ENCODE measurements at regions not wholly inside any gene's neighbourhood (a gene's known extent, or its start where the extent isn't known, plus 50 kb on each side); places are given as distances from the start of the nearest gene placed in this dataset.

- H3K27ac ChIP-seq (ENCODE audit: low read length): no peak overlapping the region
- POLR2A ChIA-PET: no interaction called here
Observed at GRCh38 chr21:15422783-15423182, 307.0 kb upstream of the USP25 start.

GRCh38 chr21:15423676-15424445 is 305.9 kb upstream of the USP25 start:
- no TSS peak for BruUV-seq (replicated peaks)
- Histone ChIP-seq H3K27ac (ENCODE audit: low read length) (no peak overlapping the region), H3K27me3 (ENCODE audit: control insufficient read depth, insufficient read depth, low read length) (no peaks in the 10 kb centered on the region), H3K9me3 (ENCODE audit: control insufficient read depth, insufficient read depth, low read depth, low read length) (no peaks in the 10 kb centered on the region), H3K36me3 (ENCODE audit: control insufficient read depth, insufficient read depth, low read length) (no peaks in the 10 kb centered on the region), H3K4me1 (ENCODE audit: control insufficient read depth, insufficient read depth, low read length) (no peaks in the 10 kb centered on the region), H3K4me3 (ENCODE audit: low read depth in 2 of 2, low read length in 2 of 2) (no peak overlapping the region)
- DNase-seq (ENCODE audit: low read depth, low spot score) (no peak), ATAC-seq (no peak)
- TF ChIP-seq REST (IDR thresholded peaks at IDR 0.05; ENCODE audit: insufficient read depth in 1 of 2, low read depth in 2 of 2, low read length in 1 of 2) (no peak), POLR2AphosphoS5 (IDR thresholded peaks at IDR 0.05; ENCODE audit: low read depth, low read length) (no peak), CTCF (IDR thresholded peaks at IDR 0.05) (no peak), SIN3A (IDR thresholded peaks at IDR 0.05; ENCODE audit: borderline replicate concordance, insufficient read depth, low read depth, low read length) (no peak), TCF7L2 (IDR thresholded peaks at IDR 0.05; ENCODE audit: low read depth, low read length) (no peak)
- intact Hi-C loops (cut with micrococcal nuclease; ENCODE audit: unreplicated experiment): no loop called here
- in situ Hi-C loops (cut with HindIII; ENCODE audit: low pct_unique_long_range_greater_than_20kb, low sequenced_read_pairs): no loop called here
- ChIA-PET POLR2A (no interaction called here), CTCF (no interaction called here)

More at GRCh38 chr21:15422783-15423182, 307.0 kb upstream of the USP25 start:
- no peak for TF ChIP-seq REST (IDR thresholded peaks at IDR 0.05; ENCODE audit: insufficient read depth in 1 of 2, low read depth in 2 of 2, low read length in 1 of 2)
- no peak for TF ChIP-seq SIN3A (IDR thresholded peaks at IDR 0.05; ENCODE audit: borderline replicate concordance, insufficient read depth, low read depth, low read length)
- TF ChIP-seq TCF7L2 (IDR thresholded peaks at IDR 0.05; ENCODE audit: low read depth, low read length): no peak
- TF ChIP-seq CTCF (IDR thresholded peaks at IDR 0.05): no peak
- no peak for TF ChIP-seq POLR2AphosphoS5 (IDR thresholded peaks at IDR 0.05; ENCODE audit: low read depth, low read length)
- intact Hi-C loops (cut with micrococcal nuclease; ENCODE audit: unreplicated experiment): no loop called here
- no TSS peak for BruUV-seq (replicated peaks)
- Histone ChIP-seq H3K36me3 (ENCODE audit: control insufficient read depth, insufficient read depth, low read length) (no peaks in the 10 kb centered on the region), H3K9me3 (ENCODE audit: control insufficient read depth, insufficient read depth, low read depth, low read length) (no peaks in the 10 kb centered on the region), H3K4me1 (ENCODE audit: control insufficient read depth, insufficient read depth, low read length) (no peaks in the 10 kb centered on the region), H3K27me3 (ENCODE audit: control insufficient read depth, insufficient read depth, low read length) (no peaks in the 10 kb centered on the region), H3K4me3 (ENCODE audit: low read depth in 2 of 2, low read length in 2 of 2) (no peak overlapping the region)
- ATAC-seq (no peak), DNase-seq (ENCODE audit: low read depth, low spot score) (no peak)
- CTCF ChIA-PET: no interaction called here
- in situ Hi-C loops (cut with HindIII; ENCODE audit: low pct_unique_long_range_greater_than_20kb, low sequenced_read_pairs): no loop called here

Measured in Panc1 (cell line).